ENCODE measurements at regions not wholly inside any gene's neighbourhood (a gene's known extent, or its start where the extent isn't known, plus 50 kb on each side); places are given as distances from the start of the nearest gene placed in this dataset.

GRCh38 chr4:42271096-42271495 is 118.6 kb upstream of the BEND4 start:
- TF ChIP-seq ELK1 (IDR thresholded peaks at IDR 0.05; ENCODE audit: borderline replicate concordance, low read depth, low read length) (no peak), MAZ (IDR thresholded peaks at IDR 0.05; ENCODE audit: borderline replicate concordance, low read depth, low read length) (no peak), MXI1 (IDR thresholded peaks at IDR 0.05; ENCODE audit: borderline replicate concordance, low read depth, low read length) (no peak), MAFK (IDR thresholded peaks at IDR 0.05; ENCODE audit: low read depth, low read length) (no peak), BHLHE40 (IDR thresholded peaks at IDR 0.05; ENCODE audit: low read depth, low read length) (no peak), USF2 (IDR thresholded peaks at IDR 0.05; ENCODE audit: low read depth, low read length) (no peak), NFE2L2 (IDR thresholded peaks at IDR 0.05; ENCODE audit: low read depth, low read length) (no peak), CHD1 (IDR thresholded peaks at IDR 0.05; ENCODE audit: low read depth, low read length) (no peak), RCOR1 (IDR thresholded peaks at IDR 0.05; ENCODE audit: insufficient replicate concordance, low read length) (no peak), SMC3 (IDR thresholded peaks at IDR 0.05; ENCODE audit: low read depth, low read length) (no peak), FOS (IDR thresholded peaks at IDR 0.05; ENCODE audit: low read depth, low read length) (no peak), POLR2A (IDR thresholded peaks at IDR 0.05; ENCODE audit: low read depth, low read length) (no peak), RFX5 (IDR thresholded peaks at IDR 0.05; ENCODE audit: low read depth, low read length) (no peak), CEBPB (IDR thresholded peaks at IDR 0.05; ENCODE audit: low read depth, low read length) (no peak), RAD21 (IDR thresholded peaks at IDR 0.05; ENCODE audit: low read length) (no peak), CTCF (conservative IDR thresholded peaks at IDR 0.05; ENCODE audit: low read depth, low read length) (no peak)
- Histone ChIP-seq H3K27me3 (ENCODE audit: control insufficient read depth, insufficient read depth, low read length) (no peaks in the 10 kb centered on the region), H3K4ac (ENCODE audit: low read depth, low read length) (no peak overlapping the region), H2BK20ac (ENCODE audit: low read depth, low read length) (no peak overlapping the region), H3K23ac (ENCODE audit: low read depth, low read length) (no peak overlapping the region), H4K8ac (ENCODE audit: low read depth in 2 of 2, low read length in 2 of 2) (no peak overlapping the region), H3K56ac (ENCODE audit: extremely low read depth, insufficient read depth, low read length) (no peak overlapping the region), H3K4me3 (ENCODE audit: insufficient read depth, low read depth, low read length) (no peak overlapping the region), H2BK120ac (ENCODE audit: low read depth, low read length) (no peak overlapping the region), H2AFZ (replicated peaks; ENCODE audit: low read length, poor library complexity) (no peak overlapping the region), H3K79me1 (ENCODE audit: low read depth in 1 of 2, low read length in 2 of 2) (no peaks in the 10 kb centered on the region), H3K14ac (replicated peaks; ENCODE audit: low read depth, low read length) (no peak overlapping the region), H3K9ac (ENCODE audit: low read depth, low read length) (no peak overlapping the region), H4K91ac (ENCODE audit: insufficient read depth, low read depth, low read length) (no peak overlapping the region), H3K9me1 (ENCODE audit: insufficient read depth, low read length) (no peaks in the 10 kb centered on the region), H3K18ac (ENCODE audit: low read depth, low read length) (no peak overlapping the region), H3K4me2 (ENCODE audit: low read depth, low read length) (no peak overlapping the region), H2AK5ac (ENCODE audit: low read depth, low read length) (no peak overlapping the region), H4K20me1 (ENCODE audit: insufficient read depth, low read length) (no peaks in the 10 kb centered on the region), H3K9me3 (ENCODE audit: control insufficient read depth, insufficient read depth, low read length) (no peaks in the 10 kb centered on the region), H2BK15ac (ENCODE audit: low read depth, low read length) (no peak overlapping the region), H3K36me3 (ENCODE audit: control insufficient read depth, insufficient read depth, low read length) (no peaks in the 10 kb centered on the region), H2AK9ac (replicated peaks; ENCODE audit: low read depth, low read length, poor library complexity) (no peak overlapping the region), H4K5ac (ENCODE audit: low read depth, low read length) (no peak overlapping the region), H2BK5ac (ENCODE audit: low read depth, low read length, poor library complexity, severe bottlenecking) (no peak overlapping the region), H3K4me1 (ENCODE audit: control insufficient read depth, insufficient read depth, low read length) (no peaks in the 10 kb centered on the region), H3K27ac (ENCODE audit: insufficient read depth, low read length) (no peak overlapping the region)
- ChIA-PET POLR2A (ENCODE audit: unreplicated experiment) (no interaction called here), CTCF (no interaction called here)
- ATAC-seq (ENCODE audit: low read depth) (no peak), DNase-seq (no peak)
- dilution Hi-C loops (cut with HindIII; ENCODE audit: low sequenced_read_pairs, unreplicated experiment) (no loop called here), intact Hi-C loops (cut with micrococcal nuclease) (no loop called here), in situ Hi-C loops (cut with MboI; ENCODE audit: low sequenced_read_pairs) (no loop called here)
- no TSS peak for BruUV-seq (replicated peaks)
- no CpG with 5 or more reads among the region's 3 CpGs for WGBS, 2 experiments (ENCODE audit: extremely low coverage in 2 of 2, insufficient read length in 1 of 2)

Measured in IMR-90 (cell line).